Gastrocnemius medialis (tissue), 4 donors: ENCODE measurements at regions not wholly inside any gene's neighbourhood (a gene's known extent, or its start where the extent isn't known, plus 50 kb on each side); places are given as distances from the start of the nearest gene placed in this dataset.

Experiments
- POLR2A ChIP-seq, 2 donors: fragments of 450-650 bp; IDR thresholded peaks; one replicate each; pipeline ENCODE4 v1.6.1; 2017; ENCODE audit warnings: antibody characterized with exemption in 2 of 2, mild to moderate bottlenecking in 2 of 2, moderate library complexity in 2 of 2
- TF ChIP-seq, protein P1 (sequence below), 5 experiments: fragments of 450-650 bp in 3 of 5; fragments of 200-600 bp in 2 of 5; sonication (generic) in 2 of 5; IDR thresholded peaks in 4 of 5; conservative IDR thresholded peaks in 1 of 5; 1 replicate in 4 of 5; 2 replicates in 1 of 5; pipeline ENCODE4 v1.5.1; 2016 to 2019; ENCODE audit warnings: antibody characterized with exemption in 5 of 5, mild to moderate bottlenecking in 3 of 5, moderate library complexity in 3 of 5

GRCh38 chr4:186826846-186827533 is 103.3 kb upstream of the FAT1 start:
- TF ChIP-seq, protein P1, sequence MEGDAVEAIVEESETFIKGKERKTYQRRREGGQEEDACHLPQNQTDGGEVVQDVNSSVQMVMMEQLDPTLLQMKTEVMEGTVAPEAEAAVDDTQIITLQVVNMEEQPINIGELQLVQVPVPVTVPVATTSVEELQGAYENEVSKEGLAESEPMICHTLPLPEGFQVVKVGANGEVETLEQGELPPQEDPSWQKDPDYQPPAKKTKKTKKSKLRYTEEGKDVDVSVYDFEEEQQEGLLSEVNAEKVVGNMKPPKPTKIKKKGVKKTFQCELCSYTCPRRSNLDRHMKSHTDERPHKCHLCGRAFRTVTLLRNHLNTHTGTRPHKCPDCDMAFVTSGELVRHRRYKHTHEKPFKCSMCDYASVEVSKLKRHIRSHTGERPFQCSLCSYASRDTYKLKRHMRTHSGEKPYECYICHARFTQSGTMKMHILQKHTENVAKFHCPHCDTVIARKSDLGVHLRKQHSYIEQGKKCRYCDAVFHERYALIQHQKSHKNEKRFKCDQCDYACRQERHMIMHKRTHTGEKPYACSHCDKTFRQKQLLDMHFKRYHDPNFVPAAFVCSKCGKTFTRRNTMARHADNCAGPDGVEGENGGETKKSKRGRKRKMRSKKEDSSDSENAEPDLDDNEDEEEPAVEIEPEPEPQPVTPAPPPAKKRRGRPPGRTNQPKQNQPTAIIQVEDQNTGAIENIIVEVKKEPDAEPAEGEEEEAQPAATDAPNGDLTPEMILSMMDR (IDR thresholded peaks at IDR 0.05 in 4 of 5, conservative IDR thresholded peaks at IDR 0.05 in 1 of 5): no peak
- TF ChIP-seq POLR2A (IDR thresholded peaks at IDR 0.05): no peak
